K562 (cell line): ENCODE measurements at regions not wholly inside any gene's neighbourhood (a gene's known extent, or its start where the extent isn't known, plus 50 kb on each side); places are given as distances from the start of the nearest gene placed in this dataset.

ENCODE experiments used
- ATAC-seq: fragments of 200-7000 bp; cut with Tn5 transposase; 3 replicates; pipeline ENCODE4 v1.9.1; 2020; ENCODE audit warnings: moderate library complexity
- BruUV-seq: library from RNA; stranded (reverse); fragments of 400-500 nt; replicated peaks from 2 replicates; lab custom pipeline; 2021; lab: Mats Ljungman, UMichigan
- CTCF ChIA-PET: fragments of 300-600 bp; formaldehyde crosslinking; extraction: SDS; loops from one replicate; lab custom pipeline; 2021; ENCODE audit warnings: low intra/inter-chr PET ratio; lab: Yijun Ruan, JAX
- POLR2A ChIA-PET: fragments of 300-600, 350-650 bp; sonication (Branson Sonifier 250); formaldehyde crosslinking; extraction: SDS; loops from one replicate; lab custom pipeline; 2021; ENCODE audit warnings: antibody characterized with exemption, inconsistent platforms; lab: Yijun Ruan, JAX
- DNase-seq, 4 experiments: peaks; one replicate each; pipeline versions ENCODE4 v3.0.0 to v3.0.0-alpha.2; 2011 to 2018; ENCODE audit warnings: low spot score in 3 of 4, mixed read lengths in 3 of 4; ENCODE audit errors: extremely low read depth in 1 of 4
- FAIRE-seq: peaks from 2 replicates; lab custom pipeline; 2011; peaks lifted over from hg19 to GRCh38; lab: Jason Lieb, UNC
- H2AFZ ChIP-seq: 2 replicates; pipeline ENCODE4 v1.6.0; 2011; ENCODE audit warnings: low read depth, low read length, control low read depth, inconsistent platforms
- H3K27ac ChIP-seq: fragments of 200-600 bp; 3 replicates; pipeline ENCODE4 v1.8.0; 2011; ENCODE audit warnings: low read depth, mild to moderate bottlenecking, control low read depth, inconsistent platforms, low read length, moderate library complexity, mixed read lengths; ENCODE audit errors: extremely low read depth
- H3K27me3 ChIP-seq, 2 experiments: fragments of 300-600 bp in 1 of 2; 2 replicates in 1 of 2; 3 replicates in 1 of 2; pipeline versions ENCODE4 v1.6.0 to v1.8.0; 2011; ENCODE audit warnings: inconsistent platforms in 2 of 2, low read length in 2 of 2, mild to moderate bottlenecking in 1 of 2, mixed read lengths in 1 of 2, moderate library complexity in 1 of 2; ENCODE audit not compliant: control insufficient read depth in 2 of 2, insufficient read depth in 2 of 2
- H3K36me3 ChIP-seq: fragments of 300-600 bp; 3 replicates; pipeline ENCODE4 v1.8.0; 2011; ENCODE audit warnings: mild to moderate bottlenecking, low read length, inconsistent platforms; ENCODE audit not compliant: control insufficient read depth, insufficient read depth
- H3K4me1 ChIP-seq, 2 experiments: fragments of 200-600 bp in 1 of 2; replicated peaks in 1 of 2; 2 replicates in 1 of 2; 3 replicates in 1 of 2; pipeline versions ENCODE4 v1.5.1 to v1.8.0; 2011; ENCODE audit warnings: inconsistent platforms in 2 of 2, low read length in 2 of 2, mild to moderate bottlenecking in 1 of 2, mixed read lengths in 1 of 2, moderate library complexity in 1 of 2; ENCODE audit not compliant: control insufficient read depth in 2 of 2, insufficient read depth in 2 of 2
- H3K4me2 ChIP-seq: 2 replicates; pipeline ENCODE4 v1.6.1; 2011; ENCODE audit warnings: low read length, control low read depth, inconsistent platforms, mixed read lengths; ENCODE audit not compliant: insufficient read depth
- H3K4me3 ChIP-seq: fragments of 200-600 bp; sonication (generic), shearing (Covaris generic); 2 replicates; pipeline ENCODE4 v1.5.1; 2016; ENCODE audit warnings: control low read depth, inconsistent platforms
- H3K79me2 ChIP-seq: fragments of 200-600 bp; 3 replicates; pipeline ENCODE4 v1.8.0; 2011; ENCODE audit warnings: low read length, inconsistent platforms; ENCODE audit not compliant: control insufficient read depth, insufficient read depth
- H3K9ac ChIP-seq, 2 experiments: 2 replicates each; pipeline versions ENCODE4 v1.6.0 to v1.6.1; 2011; ENCODE audit warnings: low read depth in 2 of 2, low read length in 2 of 2, control low read depth in 1 of 2, inconsistent platforms in 1 of 2, mild to moderate bottlenecking in 1 of 2, mixed read lengths in 1 of 2; ENCODE audit not compliant: insufficient read depth in 1 of 2
- H3K9me1 ChIP-seq: one replicate; pipeline ENCODE4 v1.6.0; 2011; ENCODE audit warnings: inconsistent platforms, mild to moderate bottlenecking, low read length, moderate library complexity; ENCODE audit not compliant: control insufficient read depth, insufficient read depth
- H3K9me3 ChIP-seq: replicated peaks from 2 replicates; pipeline ENCODE4 v1.5.1; 2011; ENCODE audit warnings: low read depth, low read length, inconsistent platforms; ENCODE audit not compliant: control insufficient read depth, insufficient read depth
- H4K20me1 ChIP-seq: replicated peaks from 2 replicates; pipeline ENCODE4 v1.6.1; 2011; ENCODE audit warnings: low read length, inconsistent platforms, mixed read lengths; ENCODE audit not compliant: control insufficient read depth, insufficient read depth
- ELF2 ChIP-seq: fragments of 250-450 bp; sonication (Bioruptor Pico); IDR thresholded peaks from 2 replicates; pipeline ENCODE4 v1.5.0; 2021; ENCODE audit warnings: mild to moderate bottlenecking
- ELF4 ChIP-seq: fragments of 450-650 bp; formaldehyde crosslinking; IDR thresholded peaks from 2 replicates; pipeline ENCODE4 v1.4.0; 2022; ENCODE audit warnings: missing genetic modification characterization
- ETS1 ChIP-seq: conservative IDR thresholded peaks from 2 replicates; pipeline ENCODE4 v1.6.1; 2011; ENCODE audit warnings: low read depth, mild to moderate bottlenecking, low read length; ENCODE audit not compliant: control insufficient read depth
- ETV1 ChIP-seq: fragments of 450-650 bp; conservative IDR thresholded peaks from 2 replicates; pipeline ENCODE4 v1.6.1; 2016; ENCODE audit warnings: missing genetic modification characterization, control low read depth, low read depth, missing compliant biosample characterization
- KHSRP ChIP-seq: fragments of 450-650 bp; IDR thresholded peaks from 2 replicates; pipeline ENCODE4 v1.6.1; 2017
- MECOM ChIP-seq: fragments of 250-450 bp; sonication (Bioruptor Pico); IDR thresholded peaks from 2 replicates; pipeline ENCODE4 v1.8.0; 2022; ENCODE audit warnings: inconsistent platforms
- NFIX ChIP-seq: fragments of 250-450 bp; sonication (Bioruptor Pico); IDR thresholded peaks from 2 replicates; pipeline ENCODE4 v1.4.0; 2020; ENCODE audit warnings: low read depth, mild to moderate bottlenecking, moderate library complexity
- PTBP1 ChIP-seq: fragments of 200-400 bp; formaldehyde crosslinking; IDR thresholded peaks from 2 replicates; pipeline ENCODE4 v1.6.1; 2017; ENCODE audit warnings: low read depth, low read length
- TBL1XR1 ChIP-seq, 2 experiments: IDR thresholded peaks; 2 replicates each; pipeline ENCODE4 v1.6.1; 2012; ENCODE audit warnings: improper control_type of control experiment in 2 of 2, low read length in 2 of 2, mild to moderate bottlenecking in 1 of 2
- USF2 ChIP-seq: sonication (generic); formaldehyde crosslinking; IDR thresholded peaks from 2 replicates; pipeline ENCODE4 v1.5.0; 2020; ENCODE audit warnings: missing genetic modification reagents
- ZBTB34 ChIP-seq: fragments of 250-450 bp; sonication (Bioruptor Pico); IDR thresholded peaks from 2 replicates; pipeline ENCODE4 v1.8.0; 2021; ENCODE audit warnings: mild to moderate bottlenecking, moderate library complexity
- ZBTB43 ChIP-seq: sonication (generic); formaldehyde crosslinking; IDR thresholded peaks from 2 replicates; pipeline ENCODE4 v1.8.0; 2023; ENCODE audit warnings: mild to moderate bottlenecking, missing genetic modification reagents
- ZFP30 ChIP-seq: fragments of 250-450 bp; sonication (Bioruptor Pico); IDR thresholded peaks from 2 replicates; pipeline ENCODE4 v1.8.0; 2022; ENCODE audit warnings: moderate library complexity, mild to moderate bottlenecking, inconsistent platforms, borderline replicate concordance
- ZNF639 ChIP-seq, 2 experiments: fragments of 200-800 bp in 1 of 2; sonication (Bioruptor generic) in 1 of 2; sonication (generic) in 1 of 2; formaldehyde crosslinking in 1 of 2; IDR thresholded peaks in 1 of 2; conservative IDR thresholded peaks in 1 of 2; 2 replicates each; pipeline versions ENCODE4 v1.5.0 to v1.6.1; 2016 to 2020; ENCODE audit warnings: missing compliant biosample characterization in 1 of 2, missing genetic modification characterization in 1 of 2, missing genetic modification reagents in 1 of 2
- WGBS: fragments of 100-300 bp; shearing (Covaris generic); methylation state at CpG from one replicate; pipeline ENCODE4 v1.1.6; 2016; ENCODE audit warnings: low coverage, mixed read lengths; ENCODE audit not compliant: insufficient coverage; ENCODE audit errors: missing lambda C conversion rate; 5-methylcytosine and 5-hydroxymethylcytosine counted together
- in situ Hi-C: fragments of 300-500 bp; cut with MboI; formaldehyde crosslinking; loops from 4 replicates; pipeline ENCODE4 v1.15.0; 2018; ENCODE audit warnings: inconsistent platforms, mixed read lengths
- intact Hi-C: fragments of 100-400 bp; cut with micrococcal nuclease; formaldehyde crosslinking; loops from 2 replicates; pipeline ENCODE4 v1.14.2; 2022

- FAIRE-seq (no peak), DNase-seq (no peak), ATAC-seq (no peak)
- no peaks in the 10 kb centered on the region for H3K79me2 ChIP-seq
- no peak overlapping the region for H3K9ac ChIP-seq
- no peaks in the 10 kb centered on the region for H3K36me3 ChIP-seq
- H3K9me3 ChIP-seq = peaks cover 5% of the 10 kb centered on the region
- in situ Hi-C loops = no loop called here
- BruUV-seq = no TSS peak
- intact Hi-C loops = no loop called here
- no peaks in the 10 kb centered on the region for H3K27me3 ChIP-seq
- no peak overlapping the region for H3K4me3 ChIP-seq
- POLR2A ChIA-PET = no interaction called here
- H4K20me1 ChIP-seq = no peaks in the 10 kb centered on the region
- H3K4me2 ChIP-seq = no peak overlapping the region
- no peaks in the 10 kb centered on the region for H3K9me1 ChIP-seq
- 84% methylated on average over 2 of the region's 2 CpGs for WGBS
- H2AFZ ChIP-seq = no peak overlapping the region
- H3K4me1 ChIP-seq = no peaks in the 10 kb centered on the region
- no peak overlapping the region for H3K27ac ChIP-seq
- CTCF ChIA-PET = no interaction called here
- TF ChIP-seq ZFP30 = no peak
- no peak for TF ChIP-seq ETV1 (tag)
- no peak for TF ChIP-seq ZNF639 (CRISPR knock-in tag; conservative IDR thresholded peaks at IDR 0.05 in 1 of 2, IDR thresholded peaks at IDR 0.05 in 1 of 2)
- no peak for TF ChIP-seq TBL1XR1 (IDR thresholded peaks at IDR 0.05; ENCODE audit: low read length in 2 of 2)
- TF ChIP-seq ELF2 = no peak
- no peak for TF ChIP-seq ETS1
- no peak for TF ChIP-seq PTBP1
- TF ChIP-seq ZBTB34 (CRISPR knock-in tag) = no peak
- no peak for TF ChIP-seq KHSRP
- TF ChIP-seq ZBTB43 = no peak
- no peak for TF ChIP-seq USF2
- TF ChIP-seq NFIX (CRISPR knock-in tag) = no peak
- TF ChIP-seq ELF4 = no peak
- no peak for TF ChIP-seq MECOM
Measured at GRCh38 chr4:123286903-123287466, 109.6 kb upstream of the SPRY1 start.
